Tibial nerve (tissue), 4 donors: ENCODE measurements at regions not wholly inside any gene's neighbourhood (a gene's known extent, or its start where the extent isn't known, plus 50 kb on each side); places are given as distances from the start of the nearest gene placed in this dataset.

Source experiments
- DNase-seq, 2 donors: peaks; one replicate each; pipeline ENCODE4 v3.0.0-alpha.2; 2019; ENCODE audit warnings: low spot score in 2 of 2
- H3K27ac ChIP-seq, 4 donors: fragments of 200-600 bp; sonication (generic) in 3 of 4; one replicate each; pipeline ENCODE4 v1.5.1; 2017 to 2019; ENCODE audit warnings: mild to moderate bottlenecking in 1 of 4
- H3K27me3 ChIP-seq, 2 donors: fragments of 200-600 bp; sonication (generic) in 1 of 2; one replicate each; pipeline versions ENCODE4 v1.5.1 to v1.6.0; 2017 to 2019
- H3K36me3 ChIP-seq, 3 donors: fragments of 200-600 bp; sonication (generic); one replicate each; pipeline ENCODE4 v1.5.1; 2018 to 2019
- H3K4me1 ChIP-seq, 4 donors: fragments of 200-600 bp; sonication (generic) in 3 of 4; one replicate each; pipeline ENCODE4 v1.5.1; 2017 to 2019
- H3K4me3 ChIP-seq, 4 donors: fragments of 200-600 bp; sonication (generic) in 3 of 4; one replicate each; pipeline ENCODE4 v1.5.1; 2017 to 2019; ENCODE audit warnings: mild to moderate bottlenecking in 1 of 4, moderate library complexity in 1 of 4
- H3K9me3 ChIP-seq, 4 donors: fragments of 200-600 bp; sonication (generic) in 3 of 4; one replicate each; pipeline ENCODE4 v1.5.1; 2017 to 2019
- CTCF ChIP-seq, 5 experiments: fragments of 200-600 bp in 3 of 5; fragments of 450-650 bp in 2 of 5; sonication (generic) in 3 of 5; IDR thresholded peaks; one replicate each; pipeline ENCODE4 v1.5.1; 2016 to 2019; ENCODE audit warnings: antibody characterized with exemption in 5 of 5, mild to moderate bottlenecking in 3 of 5, moderate library complexity in 2 of 5
- EP300 ChIP-seq, 2 donors: sonication (generic); formaldehyde crosslinking; IDR thresholded peaks; one replicate each; pipeline ENCODE4 v1.6.1; 2017; ENCODE audit warnings: antibody characterized with exemption in 2 of 2, mild to moderate bottlenecking in 1 of 2
- POLR2A ChIP-seq, 2 donors: fragments of 450-650 bp; IDR thresholded peaks; one replicate each; pipeline ENCODE4 v1.6.1; 2017; ENCODE audit warnings: antibody characterized with exemption in 2 of 2, mild to moderate bottlenecking in 2 of 2, moderate library complexity in 2 of 2
- WGBS, 2 donors: methylation state at CpG; one replicate each; pipeline ENCODE4 v1.1.5; 2018; 5-methylcytosine and 5-hydroxymethylcytosine counted together

GRCh38 chr5:30994176-30994575 is 199.3 kb upstream of the CDH6 start:
- H3K4me3 ChIP-seq, result no peak overlapping the region
- no peak for TF ChIP-seq CTCF (IDR thresholded peaks at IDR 0.05)
- TF ChIP-seq POLR2A (IDR thresholded peaks at IDR 0.05), result no peak
- no peak for TF ChIP-seq EP300 (IDR thresholded peaks at IDR 0.05)
- no peaks in the 10 kb centered on the region for H3K27me3 ChIP-seq
- 84% methylated on average over 4 of the region's 4 CpGs for WGBS, 2 donors
- no peak overlapping the region for H3K27ac ChIP-seq
- H3K9me3 ChIP-seq, result no peaks in the 10 kb centered on the region
- H3K36me3 ChIP-seq, result no peaks in the 10 kb centered on the region
- no peak for DNase-seq
- H3K4me1 ChIP-seq, result no peaks in the 10 kb centered on the region

GRCh38 chr5:30991462-30991861 is 202.0 kb upstream of the CDH6 start:
- H3K27me3 ChIP-seq, result no peaks in the 10 kb centered on the region
- H3K4me3 ChIP-seq, result no peak overlapping the region
- 79 to 82% methylated on average over 5 of the region's 5 CpGs for WGBS, 2 donors
- H3K36me3 ChIP-seq, result no peaks in the 10 kb centered on the region
- TF ChIP-seq POLR2A (IDR thresholded peaks at IDR 0.05) (no peak), EP300 (IDR thresholded peaks at IDR 0.05) (no peak), CTCF (IDR thresholded peaks at IDR 0.05) (no peak)
- no peaks in the 10 kb centered on the region for H3K4me1 ChIP-seq
- no peak for DNase-seq
- no peaks in the 10 kb centered on the region for H3K9me3 ChIP-seq
- no peak overlapping the region for H3K27ac ChIP-seq

DNA sequence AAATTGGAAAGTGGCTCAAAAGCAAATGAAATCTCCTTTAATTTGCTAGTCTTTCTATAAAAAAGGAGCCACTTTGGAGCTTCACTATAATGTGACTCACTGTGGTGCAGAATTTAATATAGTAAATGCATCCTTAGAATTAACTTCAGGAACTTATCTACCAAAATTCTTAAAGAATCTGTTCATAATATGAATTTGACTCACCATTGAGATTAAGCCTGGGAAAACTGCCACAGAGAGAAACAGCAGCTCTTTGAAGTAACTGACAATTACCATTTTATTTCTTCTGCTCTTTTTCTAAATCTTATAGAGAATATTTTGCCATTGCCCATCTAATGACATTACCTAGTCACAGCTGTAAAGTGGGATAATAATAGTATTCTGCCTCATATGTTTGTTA is 211.9 kb upstream of the CDH6 start:
- no peak overlapping the region for H3K4me3 ChIP-seq
- TF ChIP-seq CTCF (IDR thresholded peaks at IDR 0.05) (no peak), EP300 (IDR thresholded peaks at IDR 0.05) (no peak), POLR2A (IDR thresholded peaks at IDR 0.05) (no peak)
- no peaks in the 10 kb centered on the region for H3K36me3 ChIP-seq
- no peaks in the 10 kb centered on the region for H3K4me1 ChIP-seq
- no peak overlapping the region for H3K27ac ChIP-seq
- no peaks in the 10 kb centered on the region for H3K9me3 ChIP-seq
- no peak for DNase-seq
- H3K27me3 ChIP-seq, result no peaks in the 10 kb centered on the region

- Histone ChIP-seq H3K27me3 (no peaks in the 10 kb centered on the region), H3K27ac (no peak overlapping the region), H3K9me3 (no peaks in the 10 kb centered on the region), H3K4me1 (no peaks in the 10 kb centered on the region), H3K36me3 (no peaks in the 10 kb centered on the region), H3K4me3 (no peak overlapping the region)
- 80 to 86% methylated on average over 1 of the region's 1 CpG for WGBS, 2 donors
- DNase-seq, result no peak
- no peak for TF ChIP-seq CTCF (IDR thresholded peaks at IDR 0.05)
- no peak for TF ChIP-seq EP300 (IDR thresholded peaks at IDR 0.05)
- no peak for TF ChIP-seq POLR2A (IDR thresholded peaks at IDR 0.05)
Measured at GRCh38 chr5:30968971-30969370, 224.5 kb upstream of the CDH6 start.

- Histone ChIP-seq H3K9me3 (no peaks in the 10 kb centered on the region), H3K36me3 (no peaks in the 10 kb centered on the region), H3K4me1 (no peaks in the 10 kb centered on the region), H3K4me3 (no peak overlapping the region), H3K27ac (no peak overlapping the region), H3K27me3 (no peaks in the 10 kb centered on the region)
- no peak for DNase-seq
- TF ChIP-seq POLR2A (IDR thresholded peaks at IDR 0.05) (no peak), EP300 (IDR thresholded peaks at IDR 0.05) (no peak), CTCF (IDR thresholded peaks at IDR 0.05) (no peak)
- 80 to 88% methylated on average over 1 of the region's 1 CpG for WGBS, 2 donors
Measured at GRCh38 chr5:30960036-30960435, 233.4 kb upstream of the CDH6 start.
